ENCODE measurements at regions not wholly inside any gene's neighbourhood (a gene's known extent, or its start where the extent isn't known, plus 50 kb on each side); places are given as distances from the start of the nearest gene placed in this dataset.

GRCh38 chr3:153960458-153961074, 160.6 kb upstream of the ARHGEF26 start:
- intact Hi-C loops (cut with DNase I), result no loop called here
- H3K27ac ChIP-seq, result no peak overlapping the region
- 66% methylated on average over 3 of the region's 3 CpGs for WGBS
- H3K4me3 ChIP-seq, result no peak overlapping the region
- no peaks in the 10 kb centered on the region for H3K27me3 ChIP-seq (replicated peaks; ENCODE audit: insufficient read depth)
- H3K9me3 ChIP-seq, result no peaks in the 10 kb centered on the region
- no peak for TF ChIP-seq POLR2A (IDR thresholded peaks at IDR 0.05)
- TF ChIP-seq CTCF (IDR thresholded peaks at IDR 0.05), result no peak
- TF ChIP-seq POLR2AphosphoS5 (IDR thresholded peaks at IDR 0.05), result no peak
- no peaks in the 10 kb centered on the region for H3K4me1 ChIP-seq (replicated peaks)
- H3K36me3 ChIP-seq, result no peaks in the 10 kb centered on the region
- DNase-seq (ENCODE audit: low spot score), result no peak

- TF ChIP-seq POLR2AphosphoS5 (IDR thresholded peaks at IDR 0.05), result no peak
- no peak for TF ChIP-seq CTCF (IDR thresholded peaks at IDR 0.05)
- TF ChIP-seq POLR2A (IDR thresholded peaks at IDR 0.05), result no peak
- H3K9me3 ChIP-seq, result no peaks in the 10 kb centered on the region
Measured at GRCh38 chr3:153961494-153961893, 159.7 kb upstream of the ARHGEF26 start.

GRCh38 chr3:153963012-153963411, 158.2 kb upstream of the ARHGEF26 start:
- Histone ChIP-seq H3K4me3 (no peak overlapping the region), H3K27ac (no peak overlapping the region), H3K4me1 (replicated peaks) (no peaks in the 10 kb centered on the region), H3K9me3 (no peaks in the 10 kb centered on the region), H3K27me3 (replicated peaks; ENCODE audit: insufficient read depth) (no peaks in the 10 kb centered on the region), H3K36me3 (no peaks in the 10 kb centered on the region)
- intact Hi-C loops (cut with DNase I), result no loop called here
- WGBS, result 49% methylated on average over 2 of the region's 2 CpGs
- TF ChIP-seq POLR2A (IDR thresholded peaks at IDR 0.05), result no peak
- TF ChIP-seq CTCF (IDR thresholded peaks at IDR 0.05), result no peak
- TF ChIP-seq POLR2AphosphoS5 (IDR thresholded peaks at IDR 0.05), result no peak
- no peak for DNase-seq (ENCODE audit: low spot score)

More at GRCh38 chr3:153961494-153961893, 159.7 kb upstream of the ARHGEF26 start:
- Histone ChIP-seq H3K27ac (no peak overlapping the region), H3K4me1 (replicated peaks) (no peaks in the 10 kb centered on the region), H3K36me3 (no peaks in the 10 kb centered on the region), H3K4me3 (no peak overlapping the region), H3K27me3 (replicated peaks; ENCODE audit: insufficient read depth) (no peaks in the 10 kb centered on the region)
- WGBS, result 77% methylated on average over 3 of the region's 3 CpGs
- intact Hi-C loops (cut with DNase I), result no loop called here
- no peak for DNase-seq (ENCODE audit: low spot score)

- no peak overlapping the region for H3K4me3 ChIP-seq
- H3K4me1 ChIP-seq (replicated peaks), result no peaks in the 10 kb centered on the region
- no peaks in the 10 kb centered on the region for H3K36me3 ChIP-seq
- no peak for DNase-seq (ENCODE audit: low spot score)
- no peaks in the 10 kb centered on the region for H3K9me3 ChIP-seq
- intact Hi-C loops (cut with DNase I), result no loop called here
- no peak overlapping the region for H3K27ac ChIP-seq
- TF ChIP-seq CTCF (IDR thresholded peaks at IDR 0.05) (no peak), POLR2A (IDR thresholded peaks at IDR 0.05) (no peak), POLR2AphosphoS5 (IDR thresholded peaks at IDR 0.05) (no peak)
- H3K27me3 ChIP-seq (replicated peaks; ENCODE audit: insufficient read depth), result no peaks in the 10 kb centered on the region
- 82% methylated on average over 2 of the region's 2 CpGs for whole genome bisulfite sequencing
Measured at GRCh38 chr3:153967260-153967659, 153.9 kb upstream of the ARHGEF26 start.

- Histone ChIP-seq H3K27ac (no peak overlapping the region), H3K4me1 (replicated peaks) (no peaks in the 10 kb centered on the region), H3K4me3 (no peak overlapping the region), H3K36me3 (no peaks in the 10 kb centered on the region), H3K27me3 (replicated peaks; ENCODE audit: insufficient read depth) (no peaks in the 10 kb centered on the region), H3K9me3 (no peaks in the 10 kb centered on the region)
- DNase-seq (ENCODE audit: low spot score), result no peak
- intact Hi-C loops (cut with DNase I), result no loop called here
- no peak for TF ChIP-seq POLR2AphosphoS5 (IDR thresholded peaks at IDR 0.05)
- TF ChIP-seq POLR2A (IDR thresholded peaks at IDR 0.05), result no peak
- TF ChIP-seq CTCF (IDR thresholded peaks at IDR 0.05), result no peak
Measured at GRCh38 chr3:153970047-153970446, 151.1 kb upstream of the ARHGEF26 start.
